ENCODE measurements at regions not wholly inside any gene's neighbourhood (a gene's known extent, or its start where the extent isn't known, plus 50 kb on each side); places are given as distances from the start of the nearest gene placed in this dataset.

GRCh38 chr11:131066551-131066950 is 150.3 kb upstream of the SNX19 start:
- TF ChIP-seq POLR2A (IDR thresholded peaks at IDR 0.05) = no peak
- TF ChIP-seq CTCF (IDR thresholded peaks at IDR 0.05) = no peak
